CD4-positive, alpha-beta memory T cell (primary cell): ENCODE measurements at regions not wholly inside any gene's neighbourhood (a gene's known extent, or its start where the extent isn't known, plus 50 kb on each side); places are given as distances from the start of the nearest gene placed in this dataset.

Experiments
- CTCF ChIA-PET: fragments of 350-600 bp; sonication (Branson Sonifier 250); formaldehyde crosslinking; loops from one replicate; lab custom pipeline; 2021; ENCODE audit warnings: inconsistent platforms; ENCODE audit not compliant: partially characterized antibody; lab: Charles Lee
- POLR2A ChIA-PET: fragments of 350-600 bp; sonication (Branson Sonifier 250); formaldehyde crosslinking; loops from one replicate; lab custom pipeline; 2021; ENCODE audit not compliant: partially characterized antibody; lab: Charles Lee
- DNase-seq, 5 donors: peaks; one replicate each; pipeline versions ENCODE4 v3.0.0 to v3.0.0-alpha.2; 2020 to 2022; ENCODE audit warnings: mixed read lengths in 1 of 5
- H3K27ac ChIP-seq: one replicate; pipeline ENCODE4 v1.7.0; 2013; ENCODE audit warnings: low read depth, low read length
- H3K27me3 ChIP-seq: 2 replicates; pipeline ENCODE4 v1.7.0; 2013; ENCODE audit warnings: mild to moderate bottlenecking, low read length, moderate library complexity; ENCODE audit not compliant: insufficient read depth
- H3K36me3 ChIP-seq: 2 replicates; pipeline ENCODE4 v1.7.0; 2013; ENCODE audit warnings: mild to moderate bottlenecking, low read length, moderate library complexity; ENCODE audit not compliant: insufficient read depth
- H3K4me1 ChIP-seq: 2 replicates; pipeline ENCODE4 v1.7.0; 2013; ENCODE audit warnings: mild to moderate bottlenecking, low read length, moderate library complexity; ENCODE audit not compliant: insufficient read depth
- H3K4me3 ChIP-seq, 2 donors: one replicate each; pipeline ENCODE4 v1.7.0; 2013; ENCODE audit warnings: low read length in 2 of 2, mild to moderate bottlenecking in 1 of 2
- H3K9me3 ChIP-seq, 2 donors: one replicate each; pipeline ENCODE4 v1.7.0; 2013; ENCODE audit warnings: low read length in 2 of 2, control low read depth in 1 of 2; ENCODE audit not compliant: control insufficient read depth in 1 of 2
- H3K27ac Mint-ChIP-seq, 7 donors: one replicate each; pipeline ENCODE4 v1.8.0; 2020 to 2021; ENCODE audit warnings: mixed read lengths in 7 of 7, mild to moderate bottlenecking in 6 of 7, inconsistent platforms in 3 of 7, moderate library complexity in 3 of 7
- H3K27me3 Mint-ChIP-seq, 2 donors: one replicate each; pipeline ENCODE4 v1.8.0; 2020 to 2021; ENCODE audit warnings: mixed read lengths in 2 of 2
- H3K36me3 Mint-ChIP-seq, 2 donors: one replicate each; pipeline ENCODE4 v1.8.0; 2020 to 2021; ENCODE audit warnings: mixed read lengths in 2 of 2, inconsistent platforms in 1 of 2, mild to moderate bottlenecking in 1 of 2
- H3K4me1 Mint-ChIP-seq, 4 donors: one replicate each; pipeline ENCODE4 v1.8.0; 2020 to 2021; ENCODE audit warnings: mixed read lengths in 4 of 4, mild to moderate bottlenecking in 1 of 4
- H3K4me3 Mint-ChIP-seq, 8 donors: one replicate each; pipeline ENCODE4 v1.8.0; 2020 to 2021; ENCODE audit warnings: mixed read lengths in 8 of 8, mild to moderate bottlenecking in 7 of 8, moderate library complexity in 6 of 8, inconsistent platforms in 3 of 8
- H3K9me3 Mint-ChIP-seq, 8 donors: one replicate each; pipeline ENCODE4 v1.8.0; 2020 to 2021; ENCODE audit warnings: mixed read lengths in 8 of 8, mild to moderate bottlenecking in 5 of 8, inconsistent platforms in 3 of 8, moderate library complexity in 1 of 8
- intact Hi-C: fragments of 100-400 bp; cut with micrococcal nuclease; formaldehyde crosslinking; loops from one replicate; pipeline ENCODE4 v1.15.1; 2023

DNA sequence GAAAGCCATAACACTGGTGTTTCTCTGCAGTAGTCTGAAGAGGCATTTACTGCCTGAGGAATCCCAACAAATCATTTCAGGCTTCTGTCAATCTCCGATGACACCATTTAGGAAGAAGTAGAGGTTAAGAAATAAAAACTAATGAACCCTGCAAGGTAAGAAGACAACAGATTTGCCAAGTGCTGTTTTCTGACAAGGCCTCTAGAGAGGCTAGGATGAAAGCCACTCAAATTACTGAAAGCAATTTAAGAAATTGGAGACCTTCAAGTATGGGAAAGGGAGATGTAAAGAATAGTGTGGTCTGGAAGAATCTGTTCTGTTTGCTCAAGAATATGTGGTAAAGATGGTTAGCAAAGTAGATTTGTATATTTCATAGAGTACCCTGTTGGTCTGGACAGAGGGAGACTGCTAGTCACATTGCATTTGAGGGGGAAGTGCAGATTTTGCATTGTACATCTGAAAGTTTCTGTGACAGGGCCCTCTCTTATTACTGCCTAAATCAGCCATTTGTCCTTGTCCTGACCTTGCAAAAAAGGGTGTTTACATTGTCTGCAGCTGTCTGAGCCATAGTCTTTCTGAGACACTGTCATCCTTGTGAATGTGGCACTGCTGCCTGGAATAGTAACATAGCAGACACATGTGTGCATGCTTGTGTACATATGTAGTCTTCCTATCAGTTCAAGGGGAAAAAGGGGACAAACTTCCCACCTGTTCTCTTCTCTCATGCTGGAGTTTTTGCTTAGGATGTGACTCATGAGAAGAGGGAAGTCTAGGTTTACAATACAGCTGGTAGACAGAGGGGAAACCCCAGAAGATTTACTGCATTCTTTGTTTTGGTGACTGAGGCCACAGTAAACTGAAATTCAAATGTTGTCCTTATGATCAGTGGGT lies 640.2 kb upstream of the KIRREL3 start:
- no peaks in the 10 kb centered on the region for H3K9me3 ChIP-seq
- no peak overlapping the region for H3K4me3 ChIP-seq
- Mint-ChIP-seq H3K27me3 (no peaks in the 10 kb centered on the region), H3K27ac (no peak overlapping the region), H3K9me3 (no peaks in the 10 kb centered on the region), H3K4me3 (no peak overlapping the region), H3K4me1 (no peaks in the 10 kb centered on the region), H3K36me3 (no peaks in the 10 kb centered on the region)
- CTCF ChIA-PET: no interaction called here
- DNase-seq: no peak
- POLR2A ChIA-PET: no interaction called here
- no peaks in the 10 kb centered on the region for H3K36me3 ChIP-seq
- H3K4me1 ChIP-seq: no peaks in the 10 kb centered on the region
- no peak overlapping the region for H3K27ac ChIP-seq
- H3K27me3 ChIP-seq: no peaks in the 10 kb centered on the region
- intact Hi-C loops: no loop called here

DNA sequence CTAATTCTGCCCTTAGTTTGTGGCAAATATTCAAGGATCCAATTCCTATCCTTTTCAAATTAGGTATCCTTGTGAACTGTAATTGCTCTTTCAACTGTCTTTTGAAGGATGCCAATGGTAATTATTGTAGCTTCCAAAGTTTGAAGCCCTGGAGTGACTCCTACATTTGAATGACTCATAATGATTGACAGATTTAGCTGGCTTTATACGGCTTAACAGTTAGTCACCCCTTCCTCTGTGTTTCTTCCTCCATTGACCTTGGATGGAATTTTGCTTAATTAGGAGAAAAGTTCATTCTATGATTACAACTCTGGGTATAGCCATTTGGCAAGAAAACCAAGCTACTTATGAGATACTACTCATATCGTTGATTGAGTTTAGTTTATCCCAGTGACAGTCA lies 639.3 kb upstream of the KIRREL3 start:
- DNase-seq: no peak
- H3K27me3 Mint-ChIP-seq: no peaks in the 10 kb centered on the region
- H3K4me1 Mint-ChIP-seq: no peaks in the 10 kb centered on the region
- ChIA-PET CTCF (no interaction called here), POLR2A (no interaction called here)
- H3K4me3 Mint-ChIP-seq: no peak overlapping the region
- H3K27ac Mint-ChIP-seq: no peak overlapping the region
- Histone ChIP-seq H3K9me3 (no peaks in the 10 kb centered on the region), H3K27me3 (no peaks in the 10 kb centered on the region), H3K36me3 (no peaks in the 10 kb centered on the region), H3K4me1 (no peaks in the 10 kb centered on the region), H3K27ac (no peak overlapping the region), H3K4me3 (no peak overlapping the region)
- H3K9me3 Mint-ChIP-seq: no peaks in the 10 kb centered on the region
- intact Hi-C loops: no loop called here
- no peaks in the 10 kb centered on the region for H3K36me3 Mint-ChIP-seq

DNA sequence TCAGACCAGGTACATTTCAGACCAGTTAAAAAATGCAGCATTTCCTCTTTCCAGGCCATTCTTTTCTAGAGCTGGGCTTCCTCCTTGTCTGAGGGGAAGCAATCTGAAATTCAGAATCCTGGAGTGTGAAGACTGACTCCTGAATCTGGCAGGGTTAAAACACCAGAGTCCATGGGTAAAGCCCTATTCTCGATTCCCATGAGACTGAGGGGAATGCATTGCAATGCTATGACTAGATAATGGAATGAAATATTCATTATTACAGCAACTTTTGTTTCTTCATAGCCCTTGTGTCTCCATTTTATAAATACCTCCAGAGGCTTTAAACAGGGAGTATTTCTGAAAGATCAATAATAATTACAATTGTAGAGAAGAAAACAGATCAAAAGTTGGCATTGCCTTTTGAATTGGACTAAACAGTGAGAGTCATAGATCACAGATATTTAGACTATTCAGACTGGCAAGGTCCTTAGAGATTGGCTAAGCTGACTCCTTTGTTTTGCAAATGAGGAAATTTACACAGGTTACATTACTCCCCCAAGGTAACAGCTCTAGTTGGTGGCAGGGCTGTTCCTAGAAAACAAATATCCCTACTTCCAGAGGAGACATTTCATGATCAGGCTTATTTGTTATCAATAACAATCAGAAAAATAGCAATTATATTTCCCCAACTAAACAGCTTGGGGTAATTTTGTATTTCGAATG lies 632.6 kb upstream of the KIRREL3 start:
- Mint-ChIP-seq H3K9me3 (no peaks in the 10 kb centered on the region), H3K27me3 (peaks cover 0 to 1% of the 10 kb centered on the region in 2 donors), H3K4me3 (no peak overlapping the region), H3K27ac (no peak overlapping the region), H3K36me3 (no peaks in the 10 kb centered on the region), H3K4me1 (no peaks in the 10 kb centered on the region)
- CTCF ChIA-PET: no interaction called here
- DNase-seq: no peak
- Histone ChIP-seq H3K27me3 (no peaks in the 10 kb centered on the region), H3K9me3 (no peaks in the 10 kb centered on the region), H3K4me3 (no peak overlapping the region), H3K36me3 (no peaks in the 10 kb centered on the region), H3K4me1 (no peaks in the 10 kb centered on the region), H3K27ac (no peak overlapping the region)
- intact Hi-C loops: no loop called here
- POLR2A ChIA-PET: no interaction called here

DNA sequence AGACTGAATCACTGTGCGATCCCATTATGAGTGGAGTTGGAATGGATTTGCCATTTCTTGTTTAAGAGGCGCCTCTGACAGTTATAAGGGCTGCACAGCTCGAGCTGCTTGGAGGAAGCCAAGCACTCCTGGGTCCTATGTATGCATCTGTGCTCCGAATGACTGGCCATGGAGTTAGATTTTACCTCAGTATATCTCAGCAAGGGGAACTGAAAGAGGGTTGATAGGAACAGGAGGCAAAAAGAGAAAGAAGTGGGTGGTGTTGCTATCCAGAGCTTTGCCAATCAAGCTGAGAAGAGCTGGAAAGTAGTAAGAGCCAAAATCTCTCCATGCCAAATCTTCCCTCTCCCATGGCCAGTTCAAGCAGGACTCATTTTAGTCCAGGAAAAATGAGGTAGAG lies 632.0 kb upstream of the KIRREL3 start:
- ChIA-PET CTCF (no interaction called here), POLR2A (no interaction called here)
- H3K4me3 Mint-ChIP-seq: no peak overlapping the region
- no peaks in the 10 kb centered on the region for H3K9me3 Mint-ChIP-seq
- no peak overlapping the region for H3K27ac Mint-ChIP-seq
- no peaks in the 10 kb centered on the region for H3K4me1 ChIP-seq
- no peaks in the 10 kb centered on the region for H3K36me3 ChIP-seq
- no peaks in the 10 kb centered on the region for H3K27me3 ChIP-seq
- H3K27me3 Mint-ChIP-seq: peaks cover 0 to 1% of the 10 kb centered on the region in 2 donors
- H3K4me3 ChIP-seq: no peak overlapping the region
- no peaks in the 10 kb centered on the region for H3K4me1 Mint-ChIP-seq
- no peak for DNase-seq
- H3K27ac ChIP-seq: no peak overlapping the region
- intact Hi-C loops: no loop called here
- H3K9me3 ChIP-seq: no peaks in the 10 kb centered on the region
- no peaks in the 10 kb centered on the region for H3K36me3 Mint-ChIP-seq

DNA sequence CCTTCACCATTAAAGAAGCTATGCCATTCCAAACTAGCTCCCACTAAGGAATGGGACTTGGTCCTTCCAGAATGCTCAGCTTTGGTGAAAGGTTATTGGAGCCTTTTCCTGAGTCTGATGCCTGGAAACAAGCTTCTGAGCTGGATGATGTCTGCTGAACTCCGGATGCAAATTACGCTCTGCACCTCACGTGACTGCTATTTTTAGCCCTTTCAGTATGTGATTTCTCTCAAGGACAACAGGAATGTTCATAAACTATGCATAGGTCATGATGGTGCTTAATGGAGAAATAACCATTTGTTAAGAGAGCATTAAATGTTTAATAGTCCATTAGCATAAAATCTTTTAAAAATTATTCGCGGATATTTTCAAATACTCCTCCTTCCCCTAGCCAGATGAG lies 631.4 kb upstream of the KIRREL3 start:
- H3K27ac ChIP-seq: no peak overlapping the region
- Mint-ChIP-seq H3K36me3 (no peaks in the 10 kb centered on the region), H3K27me3 (peaks cover 0 to 1% of the 10 kb centered on the region in 2 donors), H3K9me3 (peaks cover 0 to 2% (median 0%) of the 10 kb centered on the region in 8 donors), H3K27ac (no peak overlapping the region), H3K4me3 (no peak overlapping the region), H3K4me1 (no peaks in the 10 kb centered on the region)
- no peak overlapping the region for H3K4me3 ChIP-seq
- no peaks in the 10 kb centered on the region for H3K36me3 ChIP-seq
- no peaks in the 10 kb centered on the region for H3K9me3 ChIP-seq
- ChIA-PET POLR2A (no interaction called here), CTCF (no interaction called here)
- no peaks in the 10 kb centered on the region for H3K4me1 ChIP-seq
- H3K27me3 ChIP-seq: no peaks in the 10 kb centered on the region
- no peak for DNase-seq
- intact Hi-C loops: no loop called here

DNA sequence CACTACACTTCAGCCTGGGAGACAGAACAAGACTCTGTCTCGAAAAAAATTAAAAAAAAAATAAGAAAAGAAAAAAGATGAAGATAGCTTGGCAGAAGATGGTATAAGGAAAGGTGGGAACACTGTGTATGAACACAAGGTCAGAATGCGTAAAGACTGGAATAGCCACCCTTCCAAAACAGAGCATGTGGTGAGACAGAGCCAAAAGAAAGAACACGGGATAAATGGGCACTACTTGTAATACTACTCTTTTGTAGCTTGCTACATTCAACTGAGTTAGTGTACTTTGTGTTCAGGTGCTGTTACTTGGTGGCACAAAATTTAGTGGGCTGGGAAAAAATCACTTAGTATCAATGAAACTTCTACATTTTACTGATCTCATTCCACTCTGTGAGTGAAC lies 628.6 kb upstream of the KIRREL3 start:
- POLR2A ChIA-PET: no interaction called here
- intact Hi-C loops: no loop called here

DNA sequence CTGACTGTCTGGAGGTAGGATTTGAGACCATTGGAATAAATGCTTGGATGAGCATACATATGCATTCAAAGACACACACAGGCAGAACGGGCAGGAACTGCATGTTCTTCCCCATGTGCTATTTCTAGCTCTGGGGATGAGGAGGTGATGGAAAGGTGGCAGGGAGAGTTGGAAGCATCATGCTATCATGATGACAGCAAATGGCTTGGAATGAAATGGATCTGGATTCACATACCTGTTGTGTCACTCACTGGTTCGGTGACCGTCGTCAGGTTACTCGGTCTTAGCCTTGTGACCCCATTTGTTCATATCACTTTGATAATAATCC lies 627.9 kb upstream of the KIRREL3 start:
- ChIA-PET CTCF (no interaction called here), POLR2A (no interaction called here)

More for the DNA sequence above, 628.6 kb upstream of the KIRREL3 start:
- no peak for DNase-seq
- Mint-ChIP-seq H3K4me3 (no peak overlapping the region), H3K36me3 (no peaks in the 10 kb centered on the region), H3K9me3 (peaks cover 0 to 3% (median 0%) of the 10 kb centered on the region in 8 donors), H3K4me1 (no peaks in the 10 kb centered on the region), H3K27me3 (peaks cover 0 to 1% of the 10 kb centered on the region in 2 donors), H3K27ac (no peak overlapping the region)
- Histone ChIP-seq H3K36me3 (no peaks in the 10 kb centered on the region), H3K4me1 (no peaks in the 10 kb centered on the region), H3K27me3 (no peaks in the 10 kb centered on the region), H3K9me3 (no peaks in the 10 kb centered on the region), H3K4me3 (no peak overlapping the region), H3K27ac (no peak overlapping the region)
- CTCF ChIA-PET: no interaction called here

More for the DNA sequence above, 627.9 kb upstream of the KIRREL3 start:
- Histone ChIP-seq H3K27me3 (no peaks in the 10 kb centered on the region), H3K4me1 (no peaks in the 10 kb centered on the region), H3K9me3 (no peaks in the 10 kb centered on the region), H3K36me3 (no peaks in the 10 kb centered on the region), H3K4me3 (no peak overlapping the region), H3K27ac (no peak overlapping the region)
- no peak overlapping the region for H3K4me3 Mint-ChIP-seq
- H3K4me1 Mint-ChIP-seq: no peaks in the 10 kb centered on the region
- peaks cover 0 to 1% of the 10 kb centered on the region in 2 donors for H3K27me3 Mint-ChIP-seq
- no peaks in the 10 kb centered on the region for H3K36me3 Mint-ChIP-seq
- no peak overlapping the region for H3K27ac Mint-ChIP-seq
- H3K9me3 Mint-ChIP-seq: peaks cover 0 to 3% (median 0%) of the 10 kb centered on the region in 8 donors
- intact Hi-C loops: no loop called here
- no peak for DNase-seq
